Fibroblast of lung (primary cell): ENCODE measurements at regions not wholly inside any gene's neighbourhood (a gene's known extent, or its start where the extent isn't known, plus 50 kb on each side); places are given as distances from the start of the nearest gene placed in this dataset.

ENCODE experiments used
- DNase-seq, 2 donors: peaks; one replicate each; pipeline versions ENCODE4 v3.0.0 to v3.0.0-alpha.2; 2010; ENCODE audit warnings: low read depth in 2 of 2
- H2AFZ ChIP-seq: 2 replicates; pipeline ENCODE4 v1.5.1; 2012; ENCODE audit warnings: low read length, control low read depth, inconsistent platforms
- H3K27ac ChIP-seq: 2 replicates; pipeline ENCODE4 v1.5.1; 2011; ENCODE audit warnings: low read length, control low read depth; ENCODE audit not compliant: insufficient read depth
- H3K27me3 ChIP-seq: 2 replicates; pipeline ENCODE4 v1.5.1; 2011; ENCODE audit warnings: mild to moderate bottlenecking, low read length; ENCODE audit not compliant: control insufficient read depth, insufficient read depth
- H3K36me3 ChIP-seq: 2 replicates; pipeline ENCODE4 v1.5.1; 2011; ENCODE audit warnings: low read length; ENCODE audit not compliant: control insufficient read depth, insufficient read depth
- H3K4me1 ChIP-seq: 2 replicates; pipeline ENCODE4 v1.5.1; 2011; ENCODE audit warnings: low read length; ENCODE audit not compliant: control insufficient read depth, insufficient read depth; ENCODE audit errors: extremely low read depth
- H3K4me2 ChIP-seq: 2 replicates; pipeline ENCODE4 v1.5.1; 2011; ENCODE audit warnings: low read length, control low read depth; ENCODE audit not compliant: insufficient read depth; ENCODE audit errors: extremely low read depth
- H3K4me3 ChIP-seq, 4 experiments: fragments of 200-600 bp in 1 of 4; sonication (generic) in 1 of 4; replicated peaks in 1 of 4; 2 replicates each; pipeline ENCODE4 v1.5.1; 2011 to 2016; ENCODE audit warnings: low read length in 4 of 4, low read depth in 3 of 4, mild to moderate bottlenecking in 3 of 4, control low read depth in 2 of 4, inconsistent platforms in 1 of 4, mixed read lengths in 1 of 4; ENCODE audit not compliant: insufficient read depth in 1 of 4; ENCODE audit errors: control extremely low read depth in 1 of 4
- H3K79me2 ChIP-seq: 2 replicates; pipeline ENCODE4 v1.5.1; 2012; ENCODE audit warnings: mild to moderate bottlenecking, low read length, inconsistent platforms; ENCODE audit not compliant: control insufficient read depth, insufficient read depth
- H3K9ac ChIP-seq: 2 replicates; pipeline ENCODE4 v1.5.1; 2011; ENCODE audit warnings: mild to moderate bottlenecking, low read length, control low read depth; ENCODE audit not compliant: insufficient read depth
- H3K9me3 ChIP-seq: 2 replicates; pipeline ENCODE4 v1.5.1; 2012; ENCODE audit warnings: low read depth, low read length; ENCODE audit not compliant: control insufficient read depth, insufficient read depth
- H4K20me1 ChIP-seq: 2 replicates; pipeline ENCODE4 v1.5.1; 2011; ENCODE audit warnings: low read length; ENCODE audit not compliant: control insufficient read depth, insufficient read depth; ENCODE audit errors: extremely low read depth
- CTCF ChIP-seq, 2 donors: IDR thresholded peaks in 1 of 2; conservative IDR thresholded peaks in 1 of 2; 1 replicate in 1 of 2; 2 replicates in 1 of 2; pipeline ENCODE4 v1.5.1; 2011 to 2012; ENCODE audit warnings: low read length in 2 of 2, control low read depth in 1 of 2, inconsistent platforms in 1 of 2, low read depth in 1 of 2, mild to moderate bottlenecking in 1 of 2
- EZH2 ChIP-seq: IDR thresholded peaks from 2 replicates; pipeline ENCODE4 v1.5.1; 2012; ENCODE audit warnings: low read length, control low read depth, mild to moderate bottlenecking; ENCODE audit errors: missing control alignments

GRCh38 chr5:32842813-32843530, 131.9 kb downstream of the NPR3 start:
- no peak overlapping the region for H3K4me2 ChIP-seq
- no peaks in the 10 kb centered on the region for H3K36me3 ChIP-seq
- TF ChIP-seq EZH2 (no peak), CTCF (conservative IDR thresholded peaks at IDR 0.05 in 1 of 2, IDR thresholded peaks at IDR 0.05 in 1 of 2; ENCODE audit: low read depth in 1 of 2, low read length in 2 of 2) (no peak)
- no peaks in the 10 kb centered on the region for H3K4me1 ChIP-seq
- H3K79me2 ChIP-seq: no peaks in the 10 kb centered on the region
- no peak for DNase-seq
- H2AFZ ChIP-seq: no peak overlapping the region
- H3K27me3 ChIP-seq: peaks cover 2% of the 10 kb centered on the region
- no peak overlapping the region for H3K27ac ChIP-seq
- no peak overlapping the region for H3K9ac ChIP-seq
- H4K20me1 ChIP-seq: no peaks in the 10 kb centered on the region
- H3K4me3 ChIP-seq: no peak overlapping the region
- H3K9me3 ChIP-seq: no peaks in the 10 kb centered on the region

- H3K9me3 ChIP-seq: no peaks in the 10 kb centered on the region
- H4K20me1 ChIP-seq: no peaks in the 10 kb centered on the region
- TF ChIP-seq EZH2 (no peak), CTCF (conservative IDR thresholded peaks at IDR 0.05 in 1 of 2, IDR thresholded peaks at IDR 0.05 in 1 of 2; ENCODE audit: low read depth in 1 of 2, low read length in 2 of 2) (no peak)
- H3K4me3 ChIP-seq: no peak overlapping the region
- H3K4me2 ChIP-seq: no peak overlapping the region
- no peak overlapping the region for H3K9ac ChIP-seq
- no peak for DNase-seq
- no peaks in the 10 kb centered on the region for H3K36me3 ChIP-seq
- peaks cover 2% of the 10 kb centered on the region for H3K27me3 ChIP-seq
- no peaks in the 10 kb centered on the region for H3K4me1 ChIP-seq
- no peak overlapping the region for H2AFZ ChIP-seq
- H3K27ac ChIP-seq: no peak overlapping the region
- no peaks in the 10 kb centered on the region for H3K79me2 ChIP-seq
Observed at GRCh38 chr5:32843531-32843895, 132.4 kb downstream of the NPR3 start.

GRCh38 chr5:32845171-32845570, 134.1 kb downstream of the NPR3 start:
- DNase-seq: no peak
- Histone ChIP-seq H3K9me3 (no peaks in the 10 kb centered on the region), H3K4me2 (no peak overlapping the region), H3K4me1 (no peaks in the 10 kb centered on the region), H3K79me2 (no peaks in the 10 kb centered on the region), H4K20me1 (no peaks in the 10 kb centered on the region), H3K27ac (no peak overlapping the region), H3K9ac (no peak overlapping the region), H3K4me3 (no peak overlapping the region), H3K36me3 (no peaks in the 10 kb centered on the region), H3K27me3 (peaks cover 2% of the 10 kb centered on the region), H2AFZ (no peak overlapping the region)
- TF ChIP-seq EZH2: no peak
- no peak for TF ChIP-seq CTCF (conservative IDR thresholded peaks at IDR 0.05 in 1 of 2, IDR thresholded peaks at IDR 0.05 in 1 of 2; ENCODE audit: low read depth in 1 of 2, low read length in 2 of 2)
